Tibial nerve (tissue), 4 donors: ENCODE measurements at regions not wholly inside any gene's neighbourhood (a gene's known extent, or its start where the extent isn't known, plus 50 kb on each side); places are given as distances from the start of the nearest gene placed in this dataset.

Experiments used
- DNase-seq, 2 donors: peaks; one replicate each; pipeline ENCODE4 v3.0.0-alpha.2; 2019; ENCODE audit warnings: low spot score in 2 of 2
- H3K27ac ChIP-seq, 4 donors: fragments of 200-600 bp; sonication (generic) in 3 of 4; one replicate each; pipeline ENCODE4 v1.5.1; 2017 to 2019; ENCODE audit warnings: mild to moderate bottlenecking in 1 of 4
- H3K27me3 ChIP-seq, 2 donors: fragments of 200-600 bp; sonication (generic) in 1 of 2; one replicate each; pipeline versions ENCODE4 v1.5.1 to v1.6.0; 2017 to 2019
- H3K36me3 ChIP-seq, 3 donors: fragments of 200-600 bp; sonication (generic); one replicate each; pipeline ENCODE4 v1.5.1; 2018 to 2019
- H3K4me1 ChIP-seq, 4 donors: fragments of 200-600 bp; sonication (generic) in 3 of 4; one replicate each; pipeline ENCODE4 v1.5.1; 2017 to 2019
- H3K4me3 ChIP-seq, 4 donors: fragments of 200-600 bp; sonication (generic) in 3 of 4; one replicate each; pipeline ENCODE4 v1.5.1; 2017 to 2019; ENCODE audit warnings: mild to moderate bottlenecking in 1 of 4, moderate library complexity in 1 of 4
- H3K9me3 ChIP-seq, 4 donors: fragments of 200-600 bp; sonication (generic) in 3 of 4; one replicate each; pipeline ENCODE4 v1.5.1; 2017 to 2019
- EP300 ChIP-seq, 2 donors: sonication (generic); formaldehyde crosslinking; IDR thresholded peaks; one replicate each; pipeline ENCODE4 v1.6.1; 2017; ENCODE audit warnings: antibody characterized with exemption in 2 of 2, mild to moderate bottlenecking in 1 of 2
- POLR2A ChIP-seq, 2 donors: fragments of 450-650 bp; IDR thresholded peaks; one replicate each; pipeline ENCODE4 v1.6.1; 2017; ENCODE audit warnings: antibody characterized with exemption in 2 of 2, mild to moderate bottlenecking in 2 of 2, moderate library complexity in 2 of 2
- WGBS, 2 donors: methylation state at CpG; one replicate each; pipeline ENCODE4 v1.1.5; 2018; 5-methylcytosine and 5-hydroxymethylcytosine counted together
- TF ChIP-seq, protein P1 (sequence below), 5 experiments: fragments of 200-600 bp in 3 of 5; fragments of 450-650 bp in 2 of 5; sonication (generic) in 3 of 5; IDR thresholded peaks; one replicate each; pipeline ENCODE4 v1.5.1; 2016 to 2019; ENCODE audit warnings: antibody characterized with exemption in 5 of 5, mild to moderate bottlenecking in 3 of 5, moderate library complexity in 2 of 5

DNA sequence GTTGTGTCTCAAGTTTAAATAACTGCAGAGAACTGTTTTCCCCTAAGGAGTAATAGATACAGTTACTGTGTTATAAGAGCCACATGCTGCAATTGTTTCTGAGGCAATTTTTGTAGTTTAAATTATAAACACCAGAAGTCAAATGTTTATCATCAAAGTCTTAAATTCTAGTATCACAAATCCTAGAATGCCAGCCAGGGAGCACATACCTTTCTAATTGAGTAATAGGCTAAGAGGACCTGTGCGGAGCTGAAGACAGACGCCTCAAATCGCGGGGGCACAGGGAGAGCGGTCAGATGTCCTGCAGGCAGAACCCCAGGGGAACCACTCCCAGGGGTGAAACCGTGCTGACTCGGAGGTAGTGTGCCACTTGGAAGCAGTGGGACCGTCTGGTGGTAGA lies 65.2 kb upstream of the TNFRSF19 start:
- Histone ChIP-seq H3K36me3 (no peaks in the 10 kb centered on the region), H3K27ac (no peak overlapping the region), H3K9me3 (no peaks in the 10 kb centered on the region), H3K27me3 (no peaks in the 10 kb centered on the region), H3K4me3 (no peak overlapping the region), H3K4me1 (peaks cover 0 to 3% (median 0%) of the 10 kb centered on the region in 4 donors)
- TF ChIP-seq, protein P1, sequence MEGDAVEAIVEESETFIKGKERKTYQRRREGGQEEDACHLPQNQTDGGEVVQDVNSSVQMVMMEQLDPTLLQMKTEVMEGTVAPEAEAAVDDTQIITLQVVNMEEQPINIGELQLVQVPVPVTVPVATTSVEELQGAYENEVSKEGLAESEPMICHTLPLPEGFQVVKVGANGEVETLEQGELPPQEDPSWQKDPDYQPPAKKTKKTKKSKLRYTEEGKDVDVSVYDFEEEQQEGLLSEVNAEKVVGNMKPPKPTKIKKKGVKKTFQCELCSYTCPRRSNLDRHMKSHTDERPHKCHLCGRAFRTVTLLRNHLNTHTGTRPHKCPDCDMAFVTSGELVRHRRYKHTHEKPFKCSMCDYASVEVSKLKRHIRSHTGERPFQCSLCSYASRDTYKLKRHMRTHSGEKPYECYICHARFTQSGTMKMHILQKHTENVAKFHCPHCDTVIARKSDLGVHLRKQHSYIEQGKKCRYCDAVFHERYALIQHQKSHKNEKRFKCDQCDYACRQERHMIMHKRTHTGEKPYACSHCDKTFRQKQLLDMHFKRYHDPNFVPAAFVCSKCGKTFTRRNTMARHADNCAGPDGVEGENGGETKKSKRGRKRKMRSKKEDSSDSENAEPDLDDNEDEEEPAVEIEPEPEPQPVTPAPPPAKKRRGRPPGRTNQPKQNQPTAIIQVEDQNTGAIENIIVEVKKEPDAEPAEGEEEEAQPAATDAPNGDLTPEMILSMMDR (IDR thresholded peaks at IDR 0.05) = no peak
- TF ChIP-seq EP300 (IDR thresholded peaks at IDR 0.05) (no peak), POLR2A (IDR thresholded peaks at IDR 0.05) (no peak)
- 58 to 71% methylated on average over 8 of the region's 8 CpGs for WGBS, 2 donors
- no peak for DNase-seq

DNA sequence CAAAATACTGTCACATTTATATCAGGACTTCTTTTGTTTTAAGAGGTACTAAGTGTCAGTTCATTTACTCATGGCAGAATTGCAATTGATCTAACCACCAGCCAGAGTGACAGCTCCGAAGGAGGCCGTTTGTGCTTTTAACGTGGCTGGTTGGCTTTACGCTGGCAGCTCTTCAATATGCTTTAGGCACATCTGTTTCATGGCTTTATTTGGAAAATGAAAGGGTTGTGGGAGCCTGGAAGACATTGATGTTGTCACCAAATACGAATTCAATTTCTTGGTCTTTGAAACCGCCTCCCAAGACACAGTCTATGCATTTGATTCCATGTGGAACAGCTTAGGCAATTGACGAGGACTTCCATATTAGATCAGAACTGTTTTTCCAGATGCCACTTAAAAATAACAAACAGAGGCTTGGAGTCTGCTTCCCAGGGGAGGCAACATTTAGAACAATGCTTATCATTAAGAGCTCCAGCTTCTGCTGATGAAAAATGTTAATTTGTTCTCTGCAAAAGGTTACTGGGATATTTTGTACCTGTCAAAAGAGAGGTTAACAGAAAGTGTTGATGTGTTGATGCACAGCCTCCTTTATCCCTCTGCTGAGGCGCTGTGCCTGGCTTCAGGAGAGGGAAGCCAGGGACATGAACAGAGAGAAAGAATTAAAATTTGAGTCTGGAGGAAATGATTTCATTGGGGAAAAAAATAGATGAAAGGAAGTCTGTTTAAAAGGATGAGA lies 64.0 kb upstream of the TNFRSF19 start:
- WGBS, 2 donors = 48 to 56% methylated on average over 8 of the region's 8 CpGs
- Histone ChIP-seq H3K36me3 (no peaks in the 10 kb centered on the region), H3K4me3 (no peak overlapping the region), H3K4me1 (peaks cover 0 to 11% (median 0%) of the 10 kb centered on the region in 4 donors), H3K9me3 (no peaks in the 10 kb centered on the region), H3K27ac (peak overlapping the region in 1 of 4 donors; percentile 3), H3K27me3 (no peaks in the 10 kb centered on the region)
- DNase-seq = no peak
- TF ChIP-seq, protein P1 (IDR thresholded peaks at IDR 0.05) = no peak
- TF ChIP-seq EP300 (IDR thresholded peaks at IDR 0.05) (no peak), POLR2A (IDR thresholded peaks at IDR 0.05) (no peak)

DNA sequence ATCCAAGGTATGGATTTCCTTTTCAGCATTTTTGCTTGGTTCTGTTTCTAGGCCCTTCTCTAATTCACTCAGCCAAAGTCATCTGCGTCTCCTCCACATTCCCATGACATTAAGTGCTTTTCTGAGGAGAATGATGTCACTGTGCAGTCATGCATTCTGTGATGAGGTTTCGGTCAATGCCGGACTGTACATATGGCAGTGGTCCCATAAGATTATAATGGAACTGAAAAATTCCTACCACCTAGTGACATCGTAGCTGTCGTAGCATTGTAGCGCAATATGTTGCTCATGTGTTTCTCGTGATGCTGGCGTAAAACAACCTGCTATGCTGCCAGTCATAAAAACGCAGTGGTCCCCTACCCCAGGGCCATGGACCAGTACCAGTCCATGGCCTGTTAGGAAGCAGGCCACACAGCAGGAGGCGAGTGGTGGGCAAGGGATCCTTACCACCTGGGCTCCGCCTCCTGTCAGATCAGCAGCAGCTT lies 63.4 kb upstream of the TNFRSF19 start:
- TF ChIP-seq POLR2A (IDR thresholded peaks at IDR 0.05) (no peak), EP300 (IDR thresholded peaks at IDR 0.05) (no peak)
- TF ChIP-seq, protein P1 (IDR thresholded peaks at IDR 0.05) = no peak
- no peak for DNase-seq
- H3K27ac ChIP-seq = no peak overlapping the region
- H3K36me3 ChIP-seq = no peaks in the 10 kb centered on the region
- no peaks in the 10 kb centered on the region for H3K9me3 ChIP-seq
- WGBS, 2 donors = 70 to 73% methylated on average over 11 of the region's 11 CpGs
- H3K4me1 ChIP-seq = peaks cover 0 to 12% (median 0%) of the 10 kb centered on the region in 4 donors
- H3K27me3 ChIP-seq = no peaks in the 10 kb centered on the region
- no peak overlapping the region for H3K4me3 ChIP-seq

DNA sequence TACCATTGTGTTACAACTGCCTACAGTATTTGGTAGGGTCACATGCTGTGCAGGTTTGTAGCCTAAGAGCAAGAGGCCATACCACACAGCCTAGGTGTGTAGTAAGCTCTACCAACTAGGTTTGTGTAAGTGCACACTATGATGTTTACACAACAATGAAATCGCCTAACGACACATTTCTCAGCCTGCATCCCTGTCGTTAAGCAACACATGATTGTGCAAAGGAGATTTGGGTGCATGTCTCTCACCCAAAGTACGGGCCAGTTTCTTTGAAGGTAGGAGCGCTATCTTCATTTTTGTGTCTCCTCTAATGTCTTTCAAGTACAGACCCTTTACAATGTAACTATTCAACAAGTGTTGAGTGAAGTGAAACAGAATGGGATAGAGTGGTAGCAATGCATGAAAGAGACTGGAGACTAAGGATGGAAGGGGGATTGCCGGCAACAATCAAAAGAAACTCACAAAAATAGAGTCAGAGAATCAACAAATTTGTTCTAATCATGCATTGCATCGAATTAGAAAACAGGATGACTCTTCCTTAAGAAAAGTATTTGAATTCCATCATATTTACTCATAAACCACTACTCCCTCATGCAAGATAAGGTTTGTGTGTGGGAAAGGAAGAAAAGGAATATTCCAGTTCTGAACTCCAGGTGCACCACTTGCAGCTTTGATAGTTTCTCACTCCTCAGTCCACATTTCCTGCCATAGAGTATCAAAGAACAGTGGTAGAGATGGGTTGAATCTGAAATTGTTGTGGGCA lies 60.2 kb upstream of the TNFRSF19 start:
- no peak overlapping the region for H3K27ac ChIP-seq
- no peaks in the 10 kb centered on the region for H3K27me3 ChIP-seq
- no peak overlapping the region for H3K4me3 ChIP-seq
- H3K9me3 ChIP-seq = no peaks in the 10 kb centered on the region
- WGBS, 2 donors = 88 to 89% methylated on average over 7 of the region's 7 CpGs
- no peak for DNase-seq
- TF ChIP-seq POLR2A (IDR thresholded peaks at IDR 0.05) = no peak
- H3K36me3 ChIP-seq = no peaks in the 10 kb centered on the region
- H3K4me1 ChIP-seq = peaks cover 0 to 19% (median 0%) of the 10 kb centered on the region in 4 donors

DNA sequence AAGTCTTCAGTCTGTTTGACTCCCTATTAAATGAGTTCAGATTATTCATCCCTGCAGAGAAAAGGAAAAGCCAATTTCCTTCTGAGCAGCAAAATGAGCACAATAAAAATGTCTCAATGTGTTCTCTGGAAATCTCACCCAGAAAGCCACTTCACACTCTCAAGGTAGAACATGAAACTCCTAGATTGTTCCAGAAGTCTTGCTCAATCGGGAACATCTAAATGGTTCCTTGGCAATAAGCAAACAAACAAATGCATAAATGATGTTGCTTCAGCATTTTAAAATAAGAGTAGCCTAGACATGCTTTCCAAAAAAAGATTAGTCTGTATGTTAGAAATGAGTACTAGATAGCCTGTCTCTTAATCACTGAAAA lies 59.7 kb upstream of the TNFRSF19 start:
- Histone ChIP-seq H3K27ac (no peak overlapping the region), H3K36me3 (no peaks in the 10 kb centered on the region), H3K4me1 (peaks cover 0 to 24% (median 0%) of the 10 kb centered on the region in 4 donors), H3K4me3 (no peak overlapping the region), H3K27me3 (no peaks in the 10 kb centered on the region), H3K9me3 (no peaks in the 10 kb centered on the region)
- TF ChIP-seq POLR2A (IDR thresholded peaks at IDR 0.05) = no peak
- peak in 1 of 2 donors; percentile 13 for TF ChIP-seq EP300 (IDR thresholded peaks at IDR 0.05)
- TF ChIP-seq, protein P1 (IDR thresholded peaks at IDR 0.05) = no peak
- 24 to 84% methylated on average over 1 of the region's 1 CpG for whole genome bisulfite sequencing, 2 donors
- no peak for DNase-seq
